Esophagus squamous epithelium (tissue), 5 donors: ENCODE measurements at regions not wholly inside any gene's neighbourhood (a gene's known extent, or its start where the extent isn't known, plus 50 kb on each side); places are given as distances from the start of the nearest gene placed in this dataset.

Experiments
- DNase-seq: peaks from one replicate; lab custom pipeline; 2025; lab: John Stamatoyannopoulos, UW
- H3K27ac ChIP-seq, 4 donors: fragments of 200-600 bp; sonication (generic); one replicate each; pipeline ENCODE4 v1.5.1; 2016 to 2019; ENCODE audit warnings: mild to moderate bottlenecking in 1 of 4
- H3K27me3 ChIP-seq, 4 donors: fragments of 200-600 bp; sonication (generic); 1 replicate in 3 of 4; 2 replicates in 1 of 4; pipeline versions ENCODE4 v1.5.1 to v1.6.0; 2017 to 2021; ENCODE audit warnings: antibody characterized with exemption in 1 of 4
- H3K36me3 ChIP-seq, 3 donors: fragments of 200-600 bp; sonication (generic); one replicate each; pipeline ENCODE4 v1.5.1; 2016 to 2019
- H3K4me1 ChIP-seq, 3 donors: fragments of 200-600 bp; sonication (generic); one replicate each; pipeline ENCODE4 v1.5.1; 2017 to 2019
- H3K4me3 ChIP-seq, 4 donors: fragments of 200-600 bp; sonication (generic); 1 replicate in 3 of 4; 2 replicates in 1 of 4; pipeline ENCODE4 v1.5.1; 2016 to 2019; ENCODE audit warnings: mild to moderate bottlenecking in 2 of 4, moderate library complexity in 1 of 4
- H3K9me3 ChIP-seq, 3 donors: fragments of 200-600 bp; sonication (generic); one replicate each; pipeline ENCODE4 v1.5.1; 2016 to 2019
- CTCF ChIP-seq, 6 experiments: fragments of 450-650 bp in 4 of 6; fragments of 200-600 bp in 2 of 6; sonication (generic) in 2 of 6; IDR thresholded peaks; one replicate each; pipeline ENCODE4 v1.5.1; 2016 to 2019; ENCODE audit warnings: antibody characterized with exemption in 6 of 6, mild to moderate bottlenecking in 4 of 6, moderate library complexity in 4 of 6
- POLR2A ChIP-seq, 4 donors: fragments of 450-650 bp; IDR thresholded peaks; one replicate each; pipeline ENCODE4 v1.6.1; 2017; ENCODE audit warnings: antibody characterized with exemption in 4 of 4, mild to moderate bottlenecking in 4 of 4, moderate library complexity in 3 of 4
- WGBS, 2 donors: methylation state at CpG; one replicate each; pipeline ENCODE4 v1.1.5; 2018; 5-methylcytosine and 5-hydroxymethylcytosine counted together
- intact Hi-C: fragments of 100-400 bp; cut with DNase I; formaldehyde crosslinking; loops from one replicate; pipeline ENCODE4 v1.15.0; 2022
- donor health status: DM: yes; HTN: yes; CAD: no.

GRCh38 chr1:227470688-227471087 lies 92.7 kb upstream of the ZNF678 start:
- Histone ChIP-seq H3K4me1 (no peaks in the 10 kb centered on the region), H3K27me3 (peaks cover 0 to 44% (median 0%) of the 10 kb centered on the region in 4 donors), H3K27ac (no peak overlapping the region), H3K4me3 (no peak overlapping the region), H3K36me3 (no peaks in the 10 kb centered on the region), H3K9me3 (peaks cover 0 to 5% (median 0%) of the 10 kb centered on the region in 3 donors)
- DNase-seq = no peak
- TF ChIP-seq POLR2A (IDR thresholded peaks at IDR 0.05) = no peak
- no peak for TF ChIP-seq CTCF (IDR thresholded peaks at IDR 0.05)
- WGBS, 2 donors = 72 to 93% methylated on average over 2 of the region's 2 CpGs
- intact Hi-C loops = no loop called here

- no peak overlapping the region for H3K4me3 ChIP-seq
- H3K9me3 ChIP-seq = peaks cover 0 to 5% (median 0%) of the 10 kb centered on the region in 3 donors
- no peak for DNase-seq
- WGBS, 2 donors = 38 to 46% methylated on average over 3 of the region's 3 CpGs
- H3K36me3 ChIP-seq = no peaks in the 10 kb centered on the region
- intact Hi-C loops = no loop called here
- no peaks in the 10 kb centered on the region for H3K4me1 ChIP-seq
- H3K27ac ChIP-seq = no peak overlapping the region
- H3K27me3 ChIP-seq = peaks cover 0 to 44% (median 0%) of the 10 kb centered on the region in 4 donors
- TF ChIP-seq CTCF (IDR thresholded peaks at IDR 0.05) = no peak
- no peak for TF ChIP-seq POLR2A (IDR thresholded peaks at IDR 0.05)
Observed at GRCh38 chr1:227469708-227470107, 93.6 kb upstream of the ZNF678 start.

- 58 to 75% methylated on average over 5 of the region's 5 CpGs for WGBS, 2 donors
- Histone ChIP-seq H3K27me3 (peaks cover 0 to 27% (median 0%) of the 10 kb centered on the region in 4 donors), H3K9me3 (peaks cover 0 to 5% (median 0%) of the 10 kb centered on the region in 3 donors), H3K4me1 (no peaks in the 10 kb centered on the region), H3K4me3 (no peak overlapping the region), H3K36me3 (no peaks in the 10 kb centered on the region), H3K27ac (no peak overlapping the region)
- no peak for TF ChIP-seq CTCF (IDR thresholded peaks at IDR 0.05)
- TF ChIP-seq POLR2A (IDR thresholded peaks at IDR 0.05) = no peak
- intact Hi-C loops = no loop called here
- DNase-seq = no peak
Observed at GRCh38 chr1:227466039-227466645, 97.2 kb upstream of the ZNF678 start.

GRCh38 chr1:227465256-227465655 lies 98.1 kb upstream of the ZNF678 start:
- Histone ChIP-seq H3K4me1 (no peaks in the 10 kb centered on the region), H3K9me3 (no peaks in the 10 kb centered on the region), H3K27me3 (peaks cover 0 to 27% (median 0%) of the 10 kb centered on the region in 4 donors), H3K27ac (no peak overlapping the region), H3K36me3 (no peaks in the 10 kb centered on the region), H3K4me3 (no peak overlapping the region)
- TF ChIP-seq CTCF (IDR thresholded peaks at IDR 0.05) (no peak), POLR2A (IDR thresholded peaks at IDR 0.05) (no peak)
- no peak for DNase-seq
- intact Hi-C loops = no loop called here
- WGBS, 2 donors = 53 to 70% methylated on average over 3 to 7 of the region's 7 CpGs

GRCh38 chr1:227459977-227460376 lies 103.4 kb upstream of the ZNF678 start:
- 0 to 90% methylated on average over 1 of the region's 1 CpG for WGBS, 2 donors
- TF ChIP-seq POLR2A (IDR thresholded peaks at IDR 0.05) = no peak
- no peak for TF ChIP-seq CTCF (IDR thresholded peaks at IDR 0.05)
- H3K27ac ChIP-seq = no peak overlapping the region
- no peaks in the 10 kb centered on the region for H3K4me1 ChIP-seq
- no peaks in the 10 kb centered on the region for H3K9me3 ChIP-seq
- H3K4me3 ChIP-seq = no peak overlapping the region
- DNase-seq = no peak
- no peaks in the 10 kb centered on the region for H3K36me3 ChIP-seq
- intact Hi-C loops = no loop called here
- peaks cover 0 to 25% (median 0%) of the 10 kb centered on the region in 4 donors for H3K27me3 ChIP-seq
